Spinal cord (tissue), 9 donors: ENCODE measurements at regions not wholly inside any gene's neighbourhood (a gene's known extent, or its start where the extent isn't known, plus 50 kb on each side); places are given as distances from the start of the nearest gene placed in this dataset.

ENCODE experiments used
- DNase-seq, 6 donors: peaks; one replicate each; pipeline versions ENCODE4 v3.0.0 to v3.0.0-alpha.2; 2013 to 2015; ENCODE audit warnings: low spot score in 6 of 6, low read depth in 4 of 6
- H3K27ac ChIP-seq: one replicate; pipeline ENCODE4 v1.5.1; 2013; ENCODE audit warnings: low read depth, low read length, control low read depth
- H3K27me3 ChIP-seq: one replicate; pipeline ENCODE4 v1.6.1; 2013; ENCODE audit warnings: low read length; ENCODE audit not compliant: control insufficient read depth, insufficient read depth
- H3K36me3 ChIP-seq: one replicate; pipeline ENCODE4 v1.6.1; 2013; ENCODE audit warnings: low read length; ENCODE audit not compliant: control insufficient read depth, insufficient read depth
- H3K4me1 ChIP-seq: one replicate; pipeline ENCODE4 v1.6.1; 2013; ENCODE audit warnings: low read length; ENCODE audit not compliant: control insufficient read depth, insufficient read depth
- H3K4me3 ChIP-seq: one replicate; pipeline ENCODE4 v1.5.1; 2013; ENCODE audit warnings: low read depth, low read length, control low read depth
- H3K9me3 ChIP-seq: one replicate; pipeline ENCODE4 v1.6.1; 2013; ENCODE audit warnings: low read length; ENCODE audit not compliant: control insufficient read depth, insufficient read depth
- WGBS: methylation state at CpG from one replicate; pipeline ENCODE4 v1.1.5; 2013; ENCODE audit warnings: missing lambda C conversion rate; ENCODE audit not compliant: insufficient coverage; 5-methylcytosine and 5-hydroxymethylcytosine counted together
- donor health status: healthy.

- H3K9me3 ChIP-seq, result no peaks in the 10 kb centered on the region
- H3K27ac ChIP-seq, result no peak overlapping the region
- no peaks in the 10 kb centered on the region for H3K27me3 ChIP-seq
- H3K4me1 ChIP-seq, result no peaks in the 10 kb centered on the region
- no peak for DNase-seq
- H3K4me3 ChIP-seq, result no peak overlapping the region
- no peaks in the 10 kb centered on the region for H3K36me3 ChIP-seq
Observed at GRCh38 chr12:46884362-46884761, 58.6 kb upstream of the SLC38A4 start.

- no CpG with 5 or more reads among the region's 2 CpGs for WGBS
- no peaks in the 10 kb centered on the region for H3K4me1 ChIP-seq
- no peaks in the 10 kb centered on the region for H3K9me3 ChIP-seq
- no peak overlapping the region for H3K27ac ChIP-seq
- no peak for DNase-seq
- H3K36me3 ChIP-seq, result no peaks in the 10 kb centered on the region
- H3K27me3 ChIP-seq, result no peaks in the 10 kb centered on the region
- no peak overlapping the region for H3K4me3 ChIP-seq
Observed at GRCh38 chr12:46886541-46887041, 60.8 kb upstream of the SLC38A4 start.

GRCh38 chr12:46887870-46888269 lies 62.1 kb upstream of the SLC38A4 start:
- H3K4me3 ChIP-seq, result no peak overlapping the region
- no peak for DNase-seq
- no peaks in the 10 kb centered on the region for H3K4me1 ChIP-seq
- H3K9me3 ChIP-seq, result no peaks in the 10 kb centered on the region
- H3K36me3 ChIP-seq, result no peaks in the 10 kb centered on the region
- H3K27ac ChIP-seq, result no peak overlapping the region
- H3K27me3 ChIP-seq, result no peaks in the 10 kb centered on the region

GRCh38 chr12:46888568-46888967 lies 62.8 kb upstream of the SLC38A4 start:
- H3K27ac ChIP-seq, result no peak overlapping the region
- 88% methylated on average over 1 of the region's 3 CpGs for WGBS
- H3K27me3 ChIP-seq, result no peaks in the 10 kb centered on the region

GRCh38 chr12:46891306-46891705 lies 65.5 kb upstream of the SLC38A4 start:
- DNase-seq, result no peak
- no peak overlapping the region for H3K27ac ChIP-seq
- H3K27me3 ChIP-seq, result no peaks in the 10 kb centered on the region
- no peaks in the 10 kb centered on the region for H3K4me1 ChIP-seq
- H3K4me3 ChIP-seq, result no peak overlapping the region
- 100% methylated on average over 1 of the region's 1 CpG for WGBS
- H3K36me3 ChIP-seq, result no peaks in the 10 kb centered on the region
- H3K9me3 ChIP-seq, result no peaks in the 10 kb centered on the region

More at GRCh38 chr12:46888568-46888967, 62.8 kb upstream of the SLC38A4 start:
- no peak overlapping the region for H3K4me3 ChIP-seq
- DNase-seq, result no peak
- no peaks in the 10 kb centered on the region for H3K9me3 ChIP-seq
- no peaks in the 10 kb centered on the region for H3K36me3 ChIP-seq
- H3K4me1 ChIP-seq, result no peaks in the 10 kb centered on the region

GRCh38 chr12:46892034-46892705 lies 66.4 kb upstream of the SLC38A4 start:
- no peaks in the 10 kb centered on the region for H3K27me3 ChIP-seq
- H3K4me3 ChIP-seq, result no peak overlapping the region
- DNase-seq, result no peak
- 90% methylated on average over 8 of the region's 11 CpGs for WGBS
- H3K4me1 ChIP-seq, result no peaks in the 10 kb centered on the region
- no peak overlapping the region for H3K27ac ChIP-seq
- no peaks in the 10 kb centered on the region for H3K36me3 ChIP-seq
- no peaks in the 10 kb centered on the region for H3K9me3 ChIP-seq

- DNase-seq, result peak in 1 of 6 donors; percentile 2
- H3K36me3 ChIP-seq, result no peaks in the 10 kb centered on the region
- H3K9me3 ChIP-seq, result no peaks in the 10 kb centered on the region
- no peaks in the 10 kb centered on the region for H3K27me3 ChIP-seq
- WGBS, result 20% methylated on average over 1 of the region's 4 CpGs
- H3K4me1 ChIP-seq, result no peaks in the 10 kb centered on the region
- no peak overlapping the region for H3K4me3 ChIP-seq
- H3K27ac ChIP-seq, result no peak overlapping the region
Observed at GRCh38 chr12:46892887-46893286, 67.1 kb upstream of the SLC38A4 start.

GRCh38 chr12:46893434-46893833 lies 67.6 kb upstream of the SLC38A4 start:
- Histone ChIP-seq H3K4me1 (no peaks in the 10 kb centered on the region), H3K9me3 (no peaks in the 10 kb centered on the region), H3K4me3 (no peak overlapping the region), H3K36me3 (no peaks in the 10 kb centered on the region), H3K27me3 (no peaks in the 10 kb centered on the region), H3K27ac (no peak overlapping the region)
- no CpG with 5 or more reads among the region's 1 CpG for WGBS
- DNase-seq, result no peak

GRCh38 chr12:46895726-46896125 lies 69.9 kb upstream of the SLC38A4 start:
- H3K4me3 ChIP-seq, result no peak overlapping the region
- no peaks in the 10 kb centered on the region for H3K27me3 ChIP-seq
- no peaks in the 10 kb centered on the region for H3K4me1 ChIP-seq
- no peak overlapping the region for H3K27ac ChIP-seq
- H3K36me3 ChIP-seq, result no peaks in the 10 kb centered on the region
- no CpG with 5 or more reads among the region's 3 CpGs for WGBS
- DNase-seq, result no peak
- no peaks in the 10 kb centered on the region for H3K9me3 ChIP-seq

GRCh38 chr12:46896680-46897079 lies 70.9 kb upstream of the SLC38A4 start:
- no CpG with 5 or more reads among the region's 1 CpG for WGBS
- no peaks in the 10 kb centered on the region for H3K36me3 ChIP-seq

More at GRCh38 chr12:46896680-46897079, 70.9 kb upstream of the SLC38A4 start:
- no peak for DNase-seq
- H3K27me3 ChIP-seq, result no peaks in the 10 kb centered on the region
- H3K9me3 ChIP-seq, result no peaks in the 10 kb centered on the region
- no peak overlapping the region for H3K27ac ChIP-seq
- no peak overlapping the region for H3K4me3 ChIP-seq
- H3K4me1 ChIP-seq, result no peaks in the 10 kb centered on the region
